Vagina (tissue), 2 donors: ENCODE measurements at regions not wholly inside any gene's neighbourhood (a gene's known extent, or its start where the extent isn't known, plus 50 kb on each side); places are given as distances from the start of the nearest gene placed in this dataset.

Source experiments
- DNase-seq, 2 donors: peaks; one replicate each; pipeline ENCODE4 v3.0.0-alpha.2; 2017; ENCODE audit errors: extremely low spot score in 2 of 2
- H3K27ac ChIP-seq: fragments of 200-600 bp; sonication (generic); one replicate; pipeline ENCODE4 v1.5.1; 2019
- H3K27me3 ChIP-seq: fragments of 200-600 bp; sonication (generic); one replicate; pipeline ENCODE4 v1.5.1; 2019
- H3K36me3 ChIP-seq, 2 donors: fragments of 200-600 bp; sonication (generic); one replicate each; pipeline ENCODE4 v1.5.1; 2017 to 2019
- H3K4me1 ChIP-seq: fragments of 200-600 bp; sonication (generic); one replicate; pipeline ENCODE4 v1.5.1; 2019
- H3K4me3 ChIP-seq, 2 donors: fragments of 200-600 bp; sonication (generic); 1 replicate in 1 of 2; 2 replicates in 1 of 2; pipeline ENCODE4 v1.5.1; 2016 to 2019
- H3K9me3 ChIP-seq: fragments of 200-600 bp; sonication (generic); one replicate; pipeline ENCODE4 v1.5.1; 2019
- POLR2A ChIP-seq, 2 donors: fragments of 450-650 bp; IDR thresholded peaks; one replicate each; pipeline ENCODE4 v1.6.1; 2017; ENCODE audit warnings: antibody characterized with exemption in 2 of 2, mild to moderate bottlenecking in 2 of 2, moderate library complexity in 2 of 2
- POLR2AphosphoS5 ChIP-seq, 2 donors: sonication (generic); formaldehyde crosslinking; IDR thresholded peaks; one replicate each; pipeline ENCODE4 v1.9.0; 2017; ENCODE audit warnings: antibody characterized with exemption in 2 of 2, mild to moderate bottlenecking in 2 of 2, low read depth in 1 of 2; ENCODE audit not compliant: insufficient read depth in 1 of 2
- intact Hi-C: fragments of 100-400 bp; cut with DNase I; formaldehyde crosslinking; loops from one replicate; pipeline ENCODE4 v1.15.1; 2023
- TF ChIP-seq, protein P1 (sequence below), 3 experiments: fragments of 450-650 bp in 2 of 3; fragments of 200-600 bp in 1 of 3; sonication (generic) in 1 of 3; IDR thresholded peaks; one replicate each; pipeline ENCODE4 v1.5.1; 2017 to 2019; ENCODE audit warnings: antibody characterized with exemption in 3 of 3, mild to moderate bottlenecking in 2 of 3, moderate library complexity in 2 of 3

DNA sequence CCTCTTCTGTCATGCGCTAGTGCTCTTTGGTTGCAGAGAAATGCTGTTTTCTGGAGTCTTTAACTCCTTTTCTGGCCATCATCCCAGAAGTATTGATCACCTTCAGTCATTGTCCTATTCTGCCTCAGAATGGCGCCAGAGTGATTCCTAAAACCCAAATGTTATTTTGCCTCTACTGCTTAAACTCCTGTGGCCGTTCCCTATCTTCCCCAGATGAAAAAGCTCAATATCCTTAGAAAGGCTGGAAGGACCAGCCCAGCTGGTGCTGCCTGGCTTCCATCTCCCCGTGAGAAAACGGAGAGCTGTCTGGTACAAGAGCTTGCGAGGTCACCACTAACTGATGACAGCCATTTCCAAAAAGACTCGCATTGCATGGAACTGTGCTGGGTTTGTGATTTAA lies 179.1 kb downstream of the RBM26 start:
- TF ChIP-seq POLR2AphosphoS5 (IDR thresholded peaks at IDR 0.05; ENCODE audit: insufficient read depth in 1 of 2, low read depth in 1 of 2) (no peak), POLR2A (IDR thresholded peaks at IDR 0.05) (no peak)
- TF ChIP-seq, protein P1, sequence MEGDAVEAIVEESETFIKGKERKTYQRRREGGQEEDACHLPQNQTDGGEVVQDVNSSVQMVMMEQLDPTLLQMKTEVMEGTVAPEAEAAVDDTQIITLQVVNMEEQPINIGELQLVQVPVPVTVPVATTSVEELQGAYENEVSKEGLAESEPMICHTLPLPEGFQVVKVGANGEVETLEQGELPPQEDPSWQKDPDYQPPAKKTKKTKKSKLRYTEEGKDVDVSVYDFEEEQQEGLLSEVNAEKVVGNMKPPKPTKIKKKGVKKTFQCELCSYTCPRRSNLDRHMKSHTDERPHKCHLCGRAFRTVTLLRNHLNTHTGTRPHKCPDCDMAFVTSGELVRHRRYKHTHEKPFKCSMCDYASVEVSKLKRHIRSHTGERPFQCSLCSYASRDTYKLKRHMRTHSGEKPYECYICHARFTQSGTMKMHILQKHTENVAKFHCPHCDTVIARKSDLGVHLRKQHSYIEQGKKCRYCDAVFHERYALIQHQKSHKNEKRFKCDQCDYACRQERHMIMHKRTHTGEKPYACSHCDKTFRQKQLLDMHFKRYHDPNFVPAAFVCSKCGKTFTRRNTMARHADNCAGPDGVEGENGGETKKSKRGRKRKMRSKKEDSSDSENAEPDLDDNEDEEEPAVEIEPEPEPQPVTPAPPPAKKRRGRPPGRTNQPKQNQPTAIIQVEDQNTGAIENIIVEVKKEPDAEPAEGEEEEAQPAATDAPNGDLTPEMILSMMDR (IDR thresholded peaks at IDR 0.05): no peak
- Histone ChIP-seq H3K4me1 (no peaks in the 10 kb centered on the region), H3K4me3 (no peak overlapping the region), H3K9me3 (no peaks in the 10 kb centered on the region), H3K27me3 (no peaks in the 10 kb centered on the region), H3K36me3 (no peaks in the 10 kb centered on the region), H3K27ac (no peak overlapping the region)
- DNase-seq: no peak
- intact Hi-C loops: no loop called here

DNA sequence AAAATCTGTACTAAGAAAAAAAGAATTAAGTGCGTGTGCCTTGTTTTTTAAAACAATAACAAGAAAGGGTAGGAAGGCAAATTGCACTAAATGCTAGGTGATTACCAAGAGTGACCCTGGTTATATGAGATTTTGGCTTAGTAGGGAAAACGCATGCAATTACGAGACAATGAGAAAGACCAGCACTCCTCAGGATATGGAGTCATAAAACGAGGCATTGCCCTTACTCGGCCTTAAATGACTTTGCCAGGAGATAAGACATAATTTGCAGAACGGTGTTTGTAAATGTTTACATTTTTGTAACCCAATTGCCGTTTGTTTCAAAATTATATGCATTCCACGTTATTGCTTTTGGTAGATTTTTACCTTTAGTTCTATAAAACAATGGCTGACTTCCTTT lies 179.8 kb downstream of the RBM26 start:
- no peaks in the 10 kb centered on the region for H3K27me3 ChIP-seq
- no peaks in the 10 kb centered on the region for H3K9me3 ChIP-seq
- H3K4me3 ChIP-seq: no peak overlapping the region
- intact Hi-C loops: no loop called here
- no peaks in the 10 kb centered on the region for H3K36me3 ChIP-seq
- DNase-seq: no peak
- TF ChIP-seq POLR2AphosphoS5 (IDR thresholded peaks at IDR 0.05; ENCODE audit: insufficient read depth in 1 of 2, low read depth in 1 of 2) (no peak), POLR2A (IDR thresholded peaks at IDR 0.05) (no peak)
- TF ChIP-seq, protein P1 (IDR thresholded peaks at IDR 0.05): no peak
- no peak overlapping the region for H3K27ac ChIP-seq
- H3K4me1 ChIP-seq: no peaks in the 10 kb centered on the region

DNA sequence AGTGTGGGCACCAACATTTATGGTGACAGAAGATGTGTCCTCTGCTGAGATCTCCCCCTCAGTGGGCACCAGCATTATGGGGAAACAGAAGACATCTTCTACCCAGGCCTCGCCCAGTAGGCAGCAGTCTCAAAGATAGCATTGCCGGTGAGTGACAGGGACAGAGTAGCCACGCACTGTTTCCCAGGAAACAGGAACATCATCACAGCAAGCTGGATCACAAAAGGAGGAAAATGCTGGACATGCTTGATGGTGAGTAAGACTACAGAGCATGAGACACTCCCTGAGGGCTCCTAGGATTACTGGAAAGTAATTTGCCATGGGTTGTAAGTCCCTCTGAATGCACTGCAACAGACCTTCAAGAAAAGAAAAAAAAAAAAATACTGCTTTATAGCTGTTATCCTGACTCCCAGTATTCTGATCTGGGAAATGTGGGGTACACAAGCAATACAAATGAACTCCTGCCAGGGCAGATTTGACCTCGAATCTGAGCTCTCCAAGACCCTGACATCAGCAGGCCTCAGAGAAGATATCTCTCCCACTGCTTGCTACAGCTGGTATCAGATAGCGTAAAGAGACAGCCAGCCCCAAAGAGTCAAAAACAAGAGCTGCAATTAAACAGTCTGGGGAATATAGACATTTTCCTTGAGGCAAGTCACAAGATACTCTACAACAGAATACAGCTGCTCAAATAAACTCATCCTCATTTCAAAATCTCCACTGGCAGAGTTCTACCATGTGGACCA lies 180.4 kb downstream of the RBM26 start:
- intact Hi-C loops: no loop called here
- Histone ChIP-seq H3K9me3 (no peaks in the 10 kb centered on the region), H3K4me1 (no peaks in the 10 kb centered on the region), H3K4me3 (no peak overlapping the region), H3K27me3 (no peaks in the 10 kb centered on the region), H3K27ac (no peak overlapping the region), H3K36me3 (no peaks in the 10 kb centered on the region)
- no peak for TF ChIP-seq POLR2AphosphoS5 (IDR thresholded peaks at IDR 0.05; ENCODE audit: insufficient read depth in 1 of 2, low read depth in 1 of 2)
- TF ChIP-seq, protein P1 (IDR thresholded peaks at IDR 0.05): no peak
- no peak for TF ChIP-seq POLR2A (IDR thresholded peaks at IDR 0.05)
- no peak for DNase-seq

DNA sequence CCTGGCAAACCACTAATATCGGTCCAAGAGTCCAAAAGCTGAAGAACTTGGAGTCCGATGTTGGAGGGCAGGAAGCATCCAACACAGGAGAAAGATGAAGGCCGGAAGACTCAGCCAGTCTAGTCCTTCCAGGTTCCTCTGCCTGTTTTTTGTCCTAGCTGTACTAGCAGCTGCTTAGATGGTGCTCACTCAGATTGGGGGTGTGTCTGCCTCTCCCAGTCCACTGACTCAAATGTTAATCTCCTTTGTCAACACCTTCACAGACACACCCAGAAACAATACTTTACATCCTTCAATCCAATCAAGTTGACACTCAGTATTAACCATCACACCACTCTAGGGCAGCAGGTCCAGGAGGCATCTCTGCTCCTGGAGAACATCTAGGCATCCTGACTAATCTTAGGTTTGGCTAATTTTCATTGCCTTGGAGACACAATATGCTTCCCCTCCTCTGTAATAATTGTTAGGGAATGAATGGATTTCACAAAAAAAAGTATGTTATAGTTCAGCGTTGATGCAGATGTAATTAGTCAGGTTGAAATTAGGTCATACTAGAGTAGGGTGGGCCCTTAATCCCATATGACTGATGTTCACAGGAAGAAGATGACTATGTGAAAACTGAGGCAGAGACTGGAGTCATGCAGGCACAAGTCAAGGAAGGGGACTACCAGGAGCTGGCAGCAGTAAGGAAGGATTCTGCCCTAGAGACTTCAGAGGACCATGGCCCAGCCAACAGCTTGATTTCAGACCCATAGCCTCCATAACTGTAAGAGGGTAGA lies 183.4 kb downstream of the RBM26 start:
- no peak overlapping the region for H3K27ac ChIP-seq
- H3K36me3 ChIP-seq: no peaks in the 10 kb centered on the region
- intact Hi-C loops: no loop called here
- no peak overlapping the region for H3K4me3 ChIP-seq
- no peak for DNase-seq
- no peaks in the 10 kb centered on the region for H3K4me1 ChIP-seq
- no peaks in the 10 kb centered on the region for H3K9me3 ChIP-seq
- TF ChIP-seq POLR2AphosphoS5 (IDR thresholded peaks at IDR 0.05; ENCODE audit: insufficient read depth in 1 of 2, low read depth in 1 of 2): no peak
- TF ChIP-seq POLR2A (IDR thresholded peaks at IDR 0.05): no peak
- TF ChIP-seq, protein P1 (IDR thresholded peaks at IDR 0.05): no peak
- no peaks in the 10 kb centered on the region for H3K27me3 ChIP-seq
